OCI-LY3 (cell line): ENCODE measurements at regions not wholly inside any gene's neighbourhood (a gene's known extent, or its start where the extent isn't known, plus 50 kb on each side); places are given as distances from the start of the nearest gene placed in this dataset.

ENCODE experiments used
- H2AFZ ChIP-seq: fragments of 200-600, 300-600 bp; shearing (Covaris generic); 2 replicates; pipeline ENCODE4 v1.6.0; 2014; ENCODE audit warnings: antibody characterized with exemption, low read depth, low read length
- H3K27ac ChIP-seq: fragments of 200-600, 300-600 bp; sonication (generic); 2 replicates; pipeline ENCODE4 v1.5.1; 2014; ENCODE audit warnings: mild to moderate bottlenecking, low read length, moderate library complexity, mixed read lengths
- H3K27me3 ChIP-seq: fragments of 200-600, 300-600 bp; sonication (generic); 2 replicates; pipeline ENCODE4 v1.6.1; 2014; ENCODE audit warnings: low read depth, low read length, mixed read lengths
- H3K36me3 ChIP-seq: fragments of 200-600, 300-600 bp; sonication (generic); replicated peaks from 2 replicates; pipeline ENCODE3; 2014; ENCODE audit warnings: low read depth, low read length, mixed read lengths
- H3K4me1 ChIP-seq: fragments of 300-600, 200-600 bp; sonication (generic); 2 replicates; pipeline ENCODE4 v1.6.1; 2014; ENCODE audit warnings: low read length, mixed read lengths
- H3K4me2 ChIP-seq: fragments of 200-600, 300-600 bp; sonication (generic); 2 replicates; pipeline ENCODE4 v1.6.1; 2014; ENCODE audit warnings: low read length, mixed read lengths
- H3K4me3 ChIP-seq: fragments of 300-600, 200-600 bp; sonication (generic); 2 replicates; pipeline ENCODE4 v1.5.1; 2014; ENCODE audit warnings: antibody characterized with exemption, mild to moderate bottlenecking, low read length, moderate library complexity
- H3K79me2 ChIP-seq: fragments of 300-600, 200-600 bp; shearing (Covaris generic); 2 replicates; pipeline ENCODE4 v1.6.1; 2014; ENCODE audit warnings: mild to moderate bottlenecking, low read length, mixed read lengths
- H3K9ac ChIP-seq: fragments of 300-600, 200-600 bp; shearing (Covaris generic); 2 replicates; pipeline ENCODE4 v1.6.0; 2014; ENCODE audit warnings: mild to moderate bottlenecking, low read length, moderate library complexity
- H3K9me3 ChIP-seq: fragments of 200-600, 300-600 bp; shearing (Covaris generic); 2 replicates; pipeline ENCODE4 v1.6.1; 2014; ENCODE audit warnings: low read length, mixed read lengths; ENCODE audit not compliant: insufficient read depth
- H4K20me1 ChIP-seq: fragments of 200-600, 300-600 bp; sonication (generic); 2 replicates; pipeline ENCODE4 v1.6.1; 2016; ENCODE audit warnings: low read length, mixed read lengths; ENCODE audit not compliant: insufficient read depth
- EZH2phosphoT487 ChIP-seq: fragments of 200-600 bp; shearing (Covaris generic); IDR thresholded peaks from 2 replicates; pipeline ENCODE4 v1.6.1; 2018; ENCODE audit warnings: antibody characterized with exemption, mixed run types, low read depth
- TF ChIP-seq, protein P1 (sequence below): fragments of 200-600, 300-600 bp; sonication (generic); IDR thresholded peaks from 2 replicates; pipeline ENCODE4 v1.5.1; 2014; ENCODE audit warnings: antibody characterized with exemption, low read length, low read depth

DNA sequence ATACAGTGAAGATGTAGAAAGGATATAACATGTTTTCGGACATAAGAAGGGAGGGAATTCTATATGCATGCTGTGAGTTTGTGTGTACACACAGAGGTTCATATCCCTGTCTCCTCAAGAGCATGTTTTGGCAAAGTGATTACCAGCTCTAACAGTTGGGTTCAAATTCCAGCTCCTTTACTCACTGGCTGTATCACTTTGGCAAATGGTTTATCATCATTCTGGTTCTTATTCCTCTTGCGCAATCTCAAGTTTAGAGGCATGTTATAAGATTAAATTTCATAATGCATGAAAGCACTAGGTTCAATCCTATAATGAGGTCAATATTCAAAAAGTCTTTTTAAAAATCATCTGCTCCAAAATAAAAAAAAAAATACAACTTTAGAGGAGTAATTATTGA, 107.7 kb upstream of the LRFN5 start:
- no peak overlapping the region for H3K4me2 ChIP-seq
- no peak overlapping the region for H3K27ac ChIP-seq
- H3K27me3 ChIP-seq = no peaks in the 10 kb centered on the region
- no peaks in the 10 kb centered on the region for H3K79me2 ChIP-seq
- H2AFZ ChIP-seq = no peak overlapping the region
- no peaks in the 10 kb centered on the region for H3K4me1 ChIP-seq
- no peaks in the 10 kb centered on the region for H4K20me1 ChIP-seq
- no peaks in the 10 kb centered on the region for H3K9me3 ChIP-seq
- TF ChIP-seq, protein P1, sequence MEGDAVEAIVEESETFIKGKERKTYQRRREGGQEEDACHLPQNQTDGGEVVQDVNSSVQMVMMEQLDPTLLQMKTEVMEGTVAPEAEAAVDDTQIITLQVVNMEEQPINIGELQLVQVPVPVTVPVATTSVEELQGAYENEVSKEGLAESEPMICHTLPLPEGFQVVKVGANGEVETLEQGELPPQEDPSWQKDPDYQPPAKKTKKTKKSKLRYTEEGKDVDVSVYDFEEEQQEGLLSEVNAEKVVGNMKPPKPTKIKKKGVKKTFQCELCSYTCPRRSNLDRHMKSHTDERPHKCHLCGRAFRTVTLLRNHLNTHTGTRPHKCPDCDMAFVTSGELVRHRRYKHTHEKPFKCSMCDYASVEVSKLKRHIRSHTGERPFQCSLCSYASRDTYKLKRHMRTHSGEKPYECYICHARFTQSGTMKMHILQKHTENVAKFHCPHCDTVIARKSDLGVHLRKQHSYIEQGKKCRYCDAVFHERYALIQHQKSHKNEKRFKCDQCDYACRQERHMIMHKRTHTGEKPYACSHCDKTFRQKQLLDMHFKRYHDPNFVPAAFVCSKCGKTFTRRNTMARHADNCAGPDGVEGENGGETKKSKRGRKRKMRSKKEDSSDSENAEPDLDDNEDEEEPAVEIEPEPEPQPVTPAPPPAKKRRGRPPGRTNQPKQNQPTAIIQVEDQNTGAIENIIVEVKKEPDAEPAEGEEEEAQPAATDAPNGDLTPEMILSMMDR = no peak
- no peak for TF ChIP-seq EZH2phosphoT487
- H3K9ac ChIP-seq = no peak overlapping the region
- H3K36me3 ChIP-seq = no peaks in the 10 kb centered on the region
- H3K4me3 ChIP-seq = no peak overlapping the region

DNA sequence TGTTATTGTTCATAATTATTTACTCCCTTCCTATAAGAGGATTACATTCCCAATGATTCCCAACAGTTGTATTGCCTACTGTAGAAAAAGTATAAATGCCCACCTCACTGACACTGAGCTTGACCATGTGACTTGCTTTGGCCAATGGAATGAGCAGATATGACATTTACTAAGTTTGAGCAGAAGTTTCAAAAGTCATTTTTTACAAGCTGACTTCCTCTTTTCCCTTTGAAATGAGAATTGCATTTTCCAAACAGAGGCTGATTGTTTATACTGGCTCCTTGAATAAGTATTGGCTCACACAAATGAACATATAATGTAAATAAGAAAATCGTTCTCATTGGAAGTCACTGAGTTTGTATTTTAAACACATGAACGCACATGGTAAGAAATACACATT, 116.4 kb upstream of the LRFN5 start:
- H3K27ac ChIP-seq = no peak overlapping the region
- H3K79me2 ChIP-seq = no peaks in the 10 kb centered on the region
- no peak overlapping the region for H3K4me3 ChIP-seq
- H3K4me1 ChIP-seq = no peaks in the 10 kb centered on the region
- no peak overlapping the region for H3K9ac ChIP-seq
- TF ChIP-seq, protein P1 = no peak
- no peak for TF ChIP-seq EZH2phosphoT487
- H3K9me3 ChIP-seq = no peaks in the 10 kb centered on the region
- H4K20me1 ChIP-seq = no peaks in the 10 kb centered on the region
- no peak overlapping the region for H2AFZ ChIP-seq
- H3K36me3 ChIP-seq = no peaks in the 10 kb centered on the region
- H3K27me3 ChIP-seq = no peaks in the 10 kb centered on the region
- H3K4me2 ChIP-seq = no peak overlapping the region

DNA sequence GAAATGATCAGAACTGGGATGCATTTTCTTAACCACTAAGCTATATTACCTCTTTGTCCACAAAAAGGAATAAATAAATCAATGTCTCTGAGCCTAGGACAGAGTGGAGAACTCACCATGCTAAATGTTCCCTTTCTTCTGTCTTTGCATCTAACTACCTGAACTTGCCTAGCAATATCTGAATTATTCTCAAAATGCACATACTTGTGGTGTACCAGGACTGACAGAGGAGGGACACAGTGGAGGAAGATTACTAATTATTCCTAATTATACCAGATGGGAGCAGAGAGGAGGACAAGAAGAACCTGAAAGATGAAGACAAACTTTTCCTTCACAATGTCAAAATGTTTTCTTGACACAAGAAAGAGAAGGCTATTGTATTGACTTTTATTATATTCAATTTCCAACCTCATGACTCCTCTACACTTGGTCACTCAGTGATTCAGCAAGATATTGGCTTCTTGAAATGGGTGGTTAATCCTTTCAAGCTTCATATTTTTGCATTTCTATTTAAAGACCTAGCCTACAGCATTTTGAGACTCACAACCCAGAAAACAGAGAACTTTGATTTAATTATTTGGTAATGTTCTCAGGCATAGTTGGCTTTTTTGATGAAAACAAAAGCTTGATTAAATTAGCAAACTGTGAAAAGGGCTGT, 117.2 kb upstream of the LRFN5 start:
- no peaks in the 10 kb centered on the region for H3K36me3 ChIP-seq
- H4K20me1 ChIP-seq = no peaks in the 10 kb centered on the region
- H3K79me2 ChIP-seq = no peaks in the 10 kb centered on the region
- H3K4me1 ChIP-seq = no peaks in the 10 kb centered on the region
- no peaks in the 10 kb centered on the region for H3K27me3 ChIP-seq
- no peaks in the 10 kb centered on the region for H3K9me3 ChIP-seq
- TF ChIP-seq, protein P1 = no peak
- TF ChIP-seq EZH2phosphoT487 = no peak
- no peak overlapping the region for H3K4me2 ChIP-seq
- no peak overlapping the region for H3K4me3 ChIP-seq
- no peak overlapping the region for H3K9ac ChIP-seq
- no peak overlapping the region for H3K27ac ChIP-seq
- no peak overlapping the region for H2AFZ ChIP-seq

DNA sequence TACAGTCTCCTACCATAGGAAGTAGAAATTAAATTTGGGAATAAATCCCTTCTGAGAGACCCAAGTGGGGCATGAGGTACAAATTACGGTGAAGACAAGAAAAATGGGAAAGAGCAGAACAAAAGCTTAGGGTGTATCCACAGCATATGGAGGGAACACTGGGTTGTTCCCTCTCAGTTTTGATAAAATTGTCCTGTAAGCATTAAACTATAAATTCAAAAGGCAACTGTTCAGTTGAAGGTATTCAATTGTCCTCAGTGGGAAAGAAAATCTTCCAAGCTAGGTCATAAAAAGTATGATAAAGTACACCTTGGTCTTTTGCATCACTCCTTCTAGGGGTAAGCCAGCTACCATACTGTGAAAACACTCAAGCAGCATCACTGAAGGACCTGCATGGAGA, 118.3 kb upstream of the LRFN5 start:
- no peaks in the 10 kb centered on the region for H3K27me3 ChIP-seq
- H4K20me1 ChIP-seq = no peaks in the 10 kb centered on the region
- H2AFZ ChIP-seq = no peak overlapping the region
- no peak overlapping the region for H3K27ac ChIP-seq
- no peak overlapping the region for H3K4me2 ChIP-seq
- no peaks in the 10 kb centered on the region for H3K36me3 ChIP-seq
- no peaks in the 10 kb centered on the region for H3K79me2 ChIP-seq
- no peak for TF ChIP-seq EZH2phosphoT487
- TF ChIP-seq, protein P1 = no peak
- no peak overlapping the region for H3K4me3 ChIP-seq
- H3K9me3 ChIP-seq = no peaks in the 10 kb centered on the region
- H3K4me1 ChIP-seq = no peaks in the 10 kb centered on the region
- no peak overlapping the region for H3K9ac ChIP-seq
